ENCODE measurements at regions not wholly inside any gene's neighbourhood (a gene's known extent, or its start where the extent isn't known, plus 50 kb on each side); places are given as distances from the start of the nearest gene placed in this dataset.
"Not testable (repeated sequence)": the region's sequence is repeated elsewhere in the genome, so short reads cannot be mapped to it uniquely, and the experiment has no call there.

- DNase-seq = no peak
These were observed 160.2 kb downstream of the PMAIP1 start for GRCh38 chr18:60060026-60060425.

GRCh38 chr18:60059216-60059615 is 159.4 kb downstream of the PMAIP1 start:
- DNase-seq = no peak

- peak; percentile 1 for DNase-seq
These were observed 154.0 kb downstream of the PMAIP1 start for GRCh38 chr18:60053747-60054304.

DNA sequence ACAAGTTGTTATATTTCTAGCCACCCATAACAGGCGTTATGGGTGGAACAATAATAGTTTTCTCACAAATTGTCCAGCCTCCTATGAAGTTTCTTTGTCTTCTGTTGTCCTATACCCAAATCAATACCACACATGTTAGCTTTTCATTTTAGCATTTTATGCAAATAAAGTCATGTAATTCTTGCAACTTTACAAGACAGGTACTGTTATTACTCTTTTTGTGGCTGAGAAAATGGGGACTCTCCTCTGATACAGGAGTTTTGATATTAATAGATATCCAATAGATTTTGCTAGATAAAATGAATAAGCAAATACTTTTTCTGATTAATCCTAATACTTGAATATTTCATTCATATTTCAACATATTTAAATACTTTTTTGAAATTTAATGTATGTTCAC is 151.0 kb downstream of the PMAIP1 start:
- no peak for DNase-seq

DNA sequence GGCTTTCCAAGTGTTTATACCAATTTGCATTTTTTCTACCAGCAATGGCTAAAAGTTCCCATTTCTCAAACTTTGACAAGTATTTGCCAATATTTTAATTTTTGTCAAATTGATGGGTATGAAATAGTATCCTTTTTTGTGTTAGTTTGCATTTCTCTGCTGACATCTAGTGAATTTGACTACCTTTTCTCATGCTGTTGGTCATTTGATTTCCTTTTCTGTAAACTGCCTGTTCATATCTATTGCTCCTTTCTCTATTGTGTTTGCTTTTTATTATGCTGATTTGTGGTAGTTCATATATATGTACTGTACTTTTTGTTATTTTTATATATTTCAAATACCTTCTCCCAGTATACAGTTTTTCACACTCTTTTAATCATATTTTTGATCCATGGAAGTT is 149.4 kb downstream of the PMAIP1 start:
- DNase-seq = no peak

DNA sequence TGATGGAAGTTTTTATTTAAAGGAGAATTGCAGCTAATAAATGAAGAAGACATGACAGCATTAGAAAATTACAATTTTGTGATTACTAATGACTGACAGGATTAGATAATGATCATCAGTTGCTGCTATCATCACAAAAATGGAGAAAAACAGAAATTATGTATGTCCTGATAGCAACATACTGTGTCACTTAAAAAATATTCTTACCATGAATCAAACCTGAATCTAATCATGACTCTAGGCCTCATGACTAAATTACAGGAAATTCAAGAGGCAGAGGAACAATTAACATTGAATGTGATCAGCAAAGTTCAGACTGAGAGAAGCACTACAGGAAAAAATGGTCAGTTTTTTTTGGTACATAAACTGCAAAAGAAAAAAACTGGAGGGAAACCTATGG is 147.8 kb downstream of the PMAIP1 start:
- no peak for DNase-seq

- no peak for DNase-seq
These were observed 144.7 kb downstream of the PMAIP1 start for GRCh38 chr18:60044290-60045006.

DNA sequence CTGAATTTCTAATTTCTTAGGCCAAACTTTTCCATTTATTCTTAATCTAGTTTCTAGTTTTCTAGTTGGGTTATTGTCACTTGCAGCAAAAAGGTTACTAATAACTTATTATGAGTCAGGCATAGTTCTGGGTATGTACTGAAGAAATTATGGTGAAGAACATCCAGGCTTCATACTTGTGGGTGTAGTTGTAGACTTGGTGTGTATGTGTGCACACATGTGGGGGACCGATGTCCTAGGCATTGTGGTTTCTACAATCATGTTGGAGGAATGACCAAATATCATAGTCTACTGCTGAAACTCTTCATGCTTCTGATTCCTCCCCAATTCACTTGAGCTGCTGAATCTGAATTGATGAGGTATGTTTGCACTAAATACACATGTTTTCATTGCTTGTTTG is 141.2 kb downstream of the PMAIP1 start:
- no peak for DNase-seq

GRCh38 chr18:60038731-60039130 is 138.9 kb downstream of the PMAIP1 start:
- no peak for DNase-seq

- DNase-seq = no peak
These were observed 127.6 kb downstream of the PMAIP1 start for GRCh38 chr18:60027397-60027796.

DNA sequence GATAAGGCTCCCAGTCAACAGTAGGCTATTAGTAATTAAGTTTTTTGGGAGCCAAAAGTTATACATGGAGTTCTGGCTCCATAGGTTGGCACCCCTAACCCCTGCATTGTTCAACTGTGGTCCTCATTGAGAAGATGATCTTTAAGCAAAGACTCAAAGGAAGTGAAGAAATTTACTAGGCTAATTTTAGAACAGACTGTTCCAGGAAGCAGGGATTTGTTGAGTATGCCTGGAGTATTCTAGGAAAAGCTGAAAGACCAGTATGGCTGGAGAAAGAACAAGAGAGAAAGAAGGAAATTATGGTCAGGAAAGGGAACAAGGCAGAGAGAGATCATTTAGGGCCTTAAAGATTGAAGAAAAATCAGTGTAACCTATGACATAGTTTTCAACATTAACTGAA is 125.1 kb downstream of the PMAIP1 start:
- no peak for DNase-seq

DNA sequence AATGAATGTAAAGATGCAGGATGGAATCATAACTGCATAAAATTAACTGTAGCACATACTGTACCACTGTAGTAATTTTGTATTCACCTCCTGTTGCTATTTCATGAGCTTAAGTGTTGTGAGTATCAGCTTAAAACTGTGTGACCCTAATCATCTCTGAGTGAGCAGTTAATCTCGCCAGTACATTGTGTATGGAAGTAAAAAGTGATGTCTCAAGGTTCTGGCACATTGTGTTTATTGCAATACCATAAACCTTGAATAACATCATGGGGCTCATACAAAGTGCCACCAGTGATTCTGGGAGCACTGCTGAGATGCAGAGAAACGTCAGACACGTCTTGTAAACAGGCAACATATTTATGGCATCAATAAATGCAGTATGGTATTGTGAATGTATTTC is 124.5 kb downstream of the PMAIP1 start:
- DNase-seq = no peak

DNA sequence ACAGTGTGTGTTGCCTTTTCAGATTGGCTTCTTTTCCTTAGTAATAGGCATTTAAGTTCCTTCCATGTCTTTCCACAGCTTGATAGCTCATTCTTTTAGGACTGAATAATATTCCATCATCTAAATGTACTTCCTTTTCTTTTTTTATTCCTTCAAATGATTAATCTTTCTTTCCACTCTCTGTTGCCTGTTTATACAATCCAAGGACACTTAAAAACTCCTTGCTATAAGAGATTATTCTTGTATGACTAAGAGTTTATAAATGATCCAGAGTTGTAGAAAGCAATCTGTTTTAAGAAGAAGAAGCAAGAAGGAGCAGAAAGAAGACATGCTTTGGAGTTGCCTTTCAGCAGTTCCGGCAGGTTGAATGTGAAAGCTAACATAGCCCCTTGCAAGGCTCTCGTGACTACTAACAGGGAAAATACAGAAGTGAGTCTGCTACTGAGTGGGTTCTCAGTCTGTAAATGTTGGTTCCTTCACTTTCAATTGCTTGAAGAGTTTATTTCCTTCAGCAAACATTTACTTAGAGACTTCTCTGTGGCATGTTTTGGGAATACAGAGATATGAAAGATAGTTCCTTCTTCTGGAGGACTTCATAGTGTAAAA is 123.0 kb downstream of the PMAIP1 start:
- DNase-seq = no peak

- no peak for DNase-seq
These were observed 121.8 kb downstream of the PMAIP1 start for GRCh38 chr18:60021556-60021955.

DNA sequence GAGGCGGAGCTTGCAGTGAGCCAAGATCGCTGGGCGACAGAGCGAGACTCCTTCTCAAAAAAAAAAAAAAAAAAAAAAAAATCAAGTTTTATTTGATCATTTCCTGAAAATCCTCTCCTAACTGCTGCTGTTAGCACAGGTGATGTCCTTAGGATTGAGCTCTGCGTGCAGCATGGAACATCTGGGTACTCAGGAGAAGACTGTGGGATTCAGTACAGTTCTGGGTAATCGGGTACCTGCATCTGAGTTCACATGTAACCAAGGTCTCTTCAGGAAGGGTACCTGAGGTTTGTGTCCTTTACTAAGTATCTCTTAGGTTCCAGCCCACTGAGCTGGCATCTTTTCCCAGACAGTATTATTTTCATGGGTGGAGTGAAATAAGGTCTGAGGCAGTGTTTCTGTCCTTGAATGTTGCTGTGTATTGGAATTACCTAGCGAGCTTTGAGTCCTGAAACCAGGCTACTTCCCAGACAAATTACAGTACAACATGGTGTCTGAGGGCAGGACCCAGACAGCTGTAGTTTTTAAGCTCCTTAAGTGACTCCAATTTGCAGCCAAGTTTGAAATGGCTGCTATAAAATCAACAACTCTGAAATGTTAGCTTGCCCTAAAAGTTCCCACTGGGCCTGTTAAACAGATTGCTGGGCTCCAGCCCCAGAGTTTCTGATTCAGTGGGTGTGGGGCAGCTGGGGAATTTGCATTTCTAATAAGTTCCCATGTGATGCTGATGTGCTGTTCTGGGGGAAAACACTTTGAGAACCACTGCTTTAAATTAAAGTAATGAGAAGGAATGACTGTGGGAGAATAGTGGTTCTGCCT is 120.5 kb downstream of the PMAIP1 start:
- no peak for DNase-seq

GRCh38 chr18:60019463-60019840 is 119.7 kb downstream of the PMAIP1 start:
- no peak for DNase-seq

- DNase-seq = no peak
These were observed 119.0 kb downstream of the PMAIP1 start for GRCh38 chr18:60018618-60019462.

DNA sequence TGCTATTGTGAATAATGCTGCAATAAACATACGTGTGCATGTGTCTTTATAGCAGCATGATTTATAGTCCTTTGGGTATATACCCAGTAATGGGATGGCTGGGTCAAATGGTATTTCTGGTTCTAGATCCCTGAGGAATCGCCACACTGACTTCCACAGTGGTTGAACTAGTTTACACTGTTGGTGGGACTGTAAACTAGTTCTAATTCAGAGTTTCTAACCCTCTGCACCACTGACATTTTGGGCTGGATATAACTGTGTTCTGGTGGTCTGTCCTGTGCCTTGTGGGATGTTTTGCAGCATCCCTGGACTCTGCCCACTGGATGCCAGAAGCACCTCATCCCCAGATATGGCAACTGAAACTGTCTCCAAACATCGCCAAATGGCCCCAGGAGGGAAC is 118.3 kb downstream of the PMAIP1 start:
- not testable (repeated sequence) for DNase-seq

- DNase-seq = no peak
These were observed 117.6 kb downstream of the PMAIP1 start for GRCh38 chr18:60017371-60017770.

DNA sequence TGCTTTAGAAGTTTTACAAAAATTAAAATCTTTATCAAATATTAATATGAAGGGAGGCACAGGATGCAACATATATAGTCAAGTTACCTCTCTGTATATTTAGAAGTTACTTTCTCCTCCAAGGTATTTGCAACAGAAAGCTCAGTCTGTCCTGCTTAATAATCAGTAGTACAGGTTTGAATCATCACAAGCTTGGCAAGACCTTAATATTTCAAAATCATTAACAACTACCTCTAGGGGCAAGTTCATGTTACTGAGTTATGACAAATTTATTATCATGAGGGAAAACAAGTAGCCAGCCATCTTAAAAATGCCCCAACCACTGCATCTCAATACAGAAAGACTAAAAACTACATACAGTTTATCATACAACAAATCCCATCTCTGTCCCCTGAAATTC is 116.0 kb downstream of the PMAIP1 start:
- DNase-seq = not testable (repeated sequence)

- DNase-seq = not testable (repeated sequence)
These were observed 113.4 kb downstream of the PMAIP1 start for GRCh38 chr18:60013148-60013547.

GRCh38 chr18:60010984-60011383 is 111.2 kb downstream of the PMAIP1 start:
- no peak for DNase-seq

DNA sequence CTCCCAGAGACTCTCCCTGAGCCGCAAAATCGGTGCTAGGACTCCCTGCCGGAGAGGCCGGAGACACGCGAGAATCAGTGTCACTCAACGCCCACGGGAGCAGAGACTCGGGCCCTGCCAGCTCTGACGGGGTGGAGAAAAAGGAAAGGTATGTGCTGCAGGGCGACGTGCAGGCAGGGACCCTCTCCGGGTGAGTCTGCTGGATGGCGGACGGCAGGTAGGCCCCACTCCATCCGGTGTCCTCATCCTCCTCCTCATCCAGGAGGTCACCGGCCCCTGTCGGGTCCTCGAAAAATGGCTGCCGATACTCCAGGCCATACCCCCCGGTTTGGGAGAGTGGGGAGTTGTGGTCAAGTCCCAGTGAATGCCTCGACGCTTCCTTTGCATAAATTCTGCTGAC is 110.7 kb downstream of the PMAIP1 start:
- DNase-seq = no peak

Data from GOT3 (cell line).